Ascending aorta (tissue), 2 donors: ENCODE measurements at regions not wholly inside any gene's neighbourhood (a gene's known extent, or its start where the extent isn't known, plus 50 kb on each side); places are given as distances from the start of the nearest gene placed in this dataset.
"Not testable (repeated sequence)": the region's sequence is repeated elsewhere in the genome, so short reads cannot be mapped to it uniquely, and the experiment has no call there.

Source experiments
- DNase-seq, 2 donors: peaks; one replicate each; pipeline ENCODE4 v3.0.0-alpha.2; 2019; ENCODE audit warnings: low spot score in 2 of 2
- H3K27ac ChIP-seq, 2 donors: fragments of 200-600 bp; sonication (generic); one replicate each; pipeline ENCODE4 v1.5.1; 2016 to 2017; ENCODE audit warnings: mild to moderate bottlenecking in 1 of 2
- H3K27me3 ChIP-seq: fragments of 200-600 bp; sonication (generic); one replicate; pipeline ENCODE4 v1.5.1; 2017
- H3K36me3 ChIP-seq, 2 donors: fragments of 200-600 bp; sonication (generic); one replicate each; pipeline ENCODE4 v1.5.1; 2016
- H3K4me1 ChIP-seq, 2 donors: fragments of 200-600 bp; sonication (generic); one replicate each; pipeline ENCODE4 v1.5.1; 2016 to 2017; ENCODE audit warnings: mild to moderate bottlenecking in 1 of 2
- H3K4me3 ChIP-seq, 2 donors: fragments of 200-600 bp; sonication (generic); one replicate each; pipeline ENCODE4 v1.5.1; 2016 to 2017; ENCODE audit warnings: mild to moderate bottlenecking in 1 of 2
- H3K9me3 ChIP-seq, 2 donors: fragments of 200-600 bp; sonication (generic); one replicate each; pipeline ENCODE4 v1.5.1; 2016
- CTCF ChIP-seq, 3 experiments: fragments of 200-600 bp in 2 of 3; fragments of 450-650 bp in 1 of 3; sonication (generic) in 2 of 3; IDR thresholded peaks; one replicate each; pipeline ENCODE4 v1.5.1; 2016 to 2019; ENCODE audit warnings: antibody characterized with exemption in 3 of 3, mild to moderate bottlenecking in 1 of 3, moderate library complexity in 1 of 3
- intact Hi-C: fragments of 100-400 bp; cut with DNase I; formaldehyde crosslinking; loops from one replicate; pipeline ENCODE4 v1.15.1; 2023

- Histone ChIP-seq H3K36me3 (no peaks in the 10 kb centered on the region), H3K4me1 (no peaks in the 10 kb centered on the region), H3K9me3 (no peaks in the 10 kb centered on the region), H3K27me3 (no peaks in the 10 kb centered on the region), H3K4me3 (no peak overlapping the region), H3K27ac (no peak overlapping the region)
- intact Hi-C loops = no loop called here
- no peak for DNase-seq
- TF ChIP-seq CTCF (IDR thresholded peaks at IDR 0.05) = no peak
Observed at GRCh38 chr14:87388946-87389345, 604.0 kb downstream of the GALC start.

GRCh38 chr14:87387806-87388205, 605.2 kb downstream of the GALC start:
- H3K4me1 ChIP-seq = no peaks in the 10 kb centered on the region
- H3K27me3 ChIP-seq = no peaks in the 10 kb centered on the region
- no peak overlapping the region for H3K27ac ChIP-seq
- TF ChIP-seq CTCF (IDR thresholded peaks at IDR 0.05) = no peak
- DNase-seq = no peak
- H3K36me3 ChIP-seq = no peaks in the 10 kb centered on the region
- no peaks in the 10 kb centered on the region for H3K9me3 ChIP-seq
- intact Hi-C loops = no loop called here
- H3K4me3 ChIP-seq = no peak overlapping the region

- no peaks in the 10 kb centered on the region for H3K9me3 ChIP-seq
- no peaks in the 10 kb centered on the region for H3K36me3 ChIP-seq
- TF ChIP-seq CTCF (IDR thresholded peaks at IDR 0.05) = no peak
- H3K27ac ChIP-seq = no peak overlapping the region
- DNase-seq = no peak
- H3K27me3 ChIP-seq = no peaks in the 10 kb centered on the region
- intact Hi-C loops = no loop called here
- H3K4me1 ChIP-seq = no peaks in the 10 kb centered on the region
- H3K4me3 ChIP-seq = no peak overlapping the region
Observed at GRCh38 chr14:87386524-87386923, 606.5 kb downstream of the GALC start.

- Histone ChIP-seq H3K4me3 (no peak overlapping the region), H3K36me3 (no peaks in the 10 kb centered on the region), H3K4me1 (no peaks in the 10 kb centered on the region), H3K27ac (no peak overlapping the region), H3K27me3 (no peaks in the 10 kb centered on the region), H3K9me3 (no peaks in the 10 kb centered on the region)
- intact Hi-C loops = no loop called here
- no peak for DNase-seq
- TF ChIP-seq CTCF (IDR thresholded peaks at IDR 0.05) = no peak
Observed at GRCh38 chr14:87380054-87380453, 612.9 kb downstream of the GALC start.

- Histone ChIP-seq H3K27me3 (no peaks in the 10 kb centered on the region), H3K4me1 (no peaks in the 10 kb centered on the region), H3K4me3 (no peak overlapping the region), H3K27ac (no peak overlapping the region), H3K36me3 (no peaks in the 10 kb centered on the region), H3K9me3 (no peaks in the 10 kb centered on the region)
- TF ChIP-seq CTCF (IDR thresholded peaks at IDR 0.05) = no peak
- DNase-seq = no peak
- intact Hi-C loops = no loop called here
Observed at GRCh38 chr14:87368751-87369150, 624.2 kb downstream of the GALC start.

DNA sequence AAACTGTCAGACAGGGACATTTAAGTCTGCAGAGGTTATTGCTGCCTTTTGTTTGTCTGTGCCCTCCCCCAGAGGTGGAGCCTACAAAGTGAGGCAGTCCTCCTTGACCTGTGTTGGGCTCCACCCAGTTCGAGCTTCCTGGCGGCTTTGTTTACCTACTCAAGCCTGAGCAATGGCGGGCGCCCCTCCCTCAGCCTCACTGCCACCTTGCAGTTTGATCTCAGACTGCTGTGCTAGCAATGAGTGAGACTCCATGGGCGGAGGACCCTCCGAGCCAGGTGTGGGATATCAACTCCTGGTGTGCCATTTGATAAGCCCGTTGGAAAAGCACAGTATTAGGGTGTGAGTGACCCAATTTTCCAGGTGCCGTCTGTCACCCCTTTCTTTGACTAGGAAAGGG, 632.7 kb downstream of the GALC start:
- DNase-seq = not testable (repeated sequence)

More for the DNA sequence above, 632.7 kb downstream of the GALC start:
- H3K36me3 ChIP-seq, H3K9me3 ChIP-seq, intact Hi-C loops, H3K4me3 ChIP-seq, H3K4me1 ChIP-seq, H3K27me3 ChIP-seq, H3K27ac ChIP-seq: not testable (repeated sequence)
